Loucy (cell line): ENCODE measurements at regions not wholly inside any gene's neighbourhood (a gene's known extent, or its start where the extent isn't known, plus 50 kb on each side); places are given as distances from the start of the nearest gene placed in this dataset.

Experiments
- H2AFZ ChIP-seq: fragments of 200-600 bp; sonication (generic); 2 replicates; pipeline ENCODE4 v1.6.0; 2016; ENCODE audit warnings: antibody characterized with exemption, mild to moderate bottlenecking, low read length, moderate library complexity
- H3F3A ChIP-seq: fragments of 200-600 bp; 2 replicates; pipeline ENCODE4 v1.6.0; 2016; ENCODE audit warnings: antibody characterized with exemption, low read depth, mild to moderate bottlenecking
- H3K27me3 ChIP-seq: fragments of 200-600 bp; sonication (generic); 2 replicates; pipeline ENCODE4 v1.6.1; 2014; ENCODE audit warnings: low read length, mild to moderate bottlenecking; ENCODE audit not compliant: insufficient read depth, poor library complexity, severe bottlenecking
- H3K36me3 ChIP-seq: fragments of 200-600 bp; sonication (generic); 2 replicates; pipeline ENCODE4 v1.6.1; 2016; ENCODE audit warnings: low read length; ENCODE audit not compliant: insufficient read depth
- H3K4me1 ChIP-seq: fragments of 200-600 bp; sonication (generic); 2 replicates; pipeline ENCODE4 v1.5.1; 2014; ENCODE audit warnings: low read length, mild to moderate bottlenecking; ENCODE audit not compliant: insufficient read depth, poor library complexity, severe bottlenecking
- H3K4me2 ChIP-seq: fragments of 200-600 bp; sonication (generic); 2 replicates; pipeline ENCODE4 v1.6.0; 2014; ENCODE audit warnings: antibody characterized with exemption, low read length, low read depth, mild to moderate bottlenecking; ENCODE audit not compliant: poor library complexity, severe bottlenecking
- H3K4me3 ChIP-seq: fragments of 200-600 bp; sonication (generic); 2 replicates; pipeline ENCODE4 v1.5.1; 2014; ENCODE audit warnings: low read length, mild to moderate bottlenecking, mixed read lengths; ENCODE audit not compliant: poor library complexity, severe bottlenecking
- H3K79me2 ChIP-seq: fragments of 200-600 bp; sonication (generic); 2 replicates; pipeline ENCODE4 v1.6.1; 2014; ENCODE audit warnings: low read length; ENCODE audit not compliant: insufficient read depth
- H3K9ac ChIP-seq: fragments of 200-600 bp; sonication (generic); 2 replicates; pipeline ENCODE4 v1.6.0; 2014; ENCODE audit warnings: mild to moderate bottlenecking, low read depth, low read length, moderate library complexity; ENCODE audit not compliant: poor library complexity, severe bottlenecking
- H3K9me2 ChIP-seq: fragments of 200-600 bp; sonication (generic); replicated peaks from 2 replicates; pipeline ENCODE4 v1.6.1; 2016; ENCODE audit warnings: low read depth, low read length, mixed read lengths
- H3K9me3 ChIP-seq: fragments of 200-600 bp; sonication (generic); 2 replicates; pipeline ENCODE4 v1.6.1; 2014; ENCODE audit warnings: mild to moderate bottlenecking, antibody characterized with exemption, low read length, low read depth; ENCODE audit not compliant: insufficient read depth
- H4K20me1 ChIP-seq: fragments of 200-600 bp; sonication (generic); 2 replicates; pipeline ENCODE4 v1.6.0; 2014; ENCODE audit warnings: antibody characterized with exemption, low read length, mild to moderate bottlenecking; ENCODE audit not compliant: insufficient read depth, poor library complexity, severe bottlenecking
- CTCF ChIP-seq: fragments of 200-600 bp; sonication (generic); conservative IDR thresholded peaks from 2 replicates; pipeline ENCODE4 v1.5.1; 2014; ENCODE audit warnings: mild to moderate bottlenecking, antibody characterized with exemption, low read length
- EZH2phosphoT487 ChIP-seq: fragments of 200-600 bp; IDR thresholded peaks from 2 replicates; pipeline ENCODE4 v1.6.1; 2018; ENCODE audit warnings: antibody characterized with exemption, mild to moderate bottlenecking, moderate library complexity, borderline replicate concordance

- H3K79me2 ChIP-seq = no peaks in the 10 kb centered on the region
- no peaks in the 10 kb centered on the region for H3K4me1 ChIP-seq
- H3K36me3 ChIP-seq = no peaks in the 10 kb centered on the region
- H3K27me3 ChIP-seq = no peaks in the 10 kb centered on the region
- H3F3A ChIP-seq = no peaks in the 10 kb centered on the region
- no peaks in the 10 kb centered on the region for H3K9me2 ChIP-seq
- H3K4me2 ChIP-seq = no peak overlapping the region
- H2AFZ ChIP-seq = no peak overlapping the region
- no peak for TF ChIP-seq CTCF
- TF ChIP-seq EZH2phosphoT487 = no peak
- H3K4me3 ChIP-seq = no peak overlapping the region
- H3K9ac ChIP-seq = no peak overlapping the region
- no peaks in the 10 kb centered on the region for H3K9me3 ChIP-seq
- H4K20me1 ChIP-seq = no peaks in the 10 kb centered on the region
Measured at GRCh38 chr2:58875436-58875835, 634.3 kb upstream of the FANCL start.

- Histone ChIP-seq H3K9ac (no peak overlapping the region), H3K27me3 (no peaks in the 10 kb centered on the region), H3K79me2 (no peaks in the 10 kb centered on the region), H2AFZ (peak overlapping the region; percentile 22; the same call in 1 of the 2 replicates), H3K36me3 (no peaks in the 10 kb centered on the region), H4K20me1 (peaks cover under 1% of the 10 kb centered on the region), H3K4me1 (peaks cover 6% of the 10 kb centered on the region), H3K9me2 (no peaks in the 10 kb centered on the region), H3K4me2 (no peak overlapping the region), H3K9me3 (no peaks in the 10 kb centered on the region), H3K4me3 (no peak overlapping the region), H3F3A (no peaks in the 10 kb centered on the region)
- TF ChIP-seq CTCF (peak; percentile 72), EZH2phosphoT487 (no peak)
Measured at GRCh38 chr2:58871469-58872142, 630.5 kb upstream of the FANCL start.

GRCh38 chr2:58870704-58871103 is 629.6 kb upstream of the FANCL start:
- Histone ChIP-seq H3K36me3 (no peaks in the 10 kb centered on the region), H3K9ac (no peak overlapping the region), H3K79me2 (no peaks in the 10 kb centered on the region), H3F3A (0 out of 2 replicates have a peak, but pooled peaks cover 2% of the 10 kb centered on the region), H4K20me1 (peaks cover 3% of the 10 kb centered on the region), H3K4me2 (no peak overlapping the region), H3K27me3 (no peaks in the 10 kb centered on the region), H3K4me1 (peaks cover 12% of the 10 kb centered on the region), H3K9me3 (no peaks in the 10 kb centered on the region), H2AFZ (no peak overlapping the region; the same call in 1 of the 2 replicates), H3K4me3 (no peak overlapping the region), H3K9me2 (no peaks in the 10 kb centered on the region)
- TF ChIP-seq EZH2phosphoT487 (no peak), CTCF (no peak)
